IPS-NIHi7 (cell line): ENCODE measurements at regions not wholly inside any gene's neighbourhood (a gene's known extent, or its start where the extent isn't known, plus 50 kb on each side); places are given as distances from the start of the nearest gene placed in this dataset.

Source experiments
- DNase-seq: peaks from one replicate; pipeline ENCODE4 v3.0.0; 2012; ENCODE audit warnings: mixed read lengths; ENCODE audit errors: extremely low spot score

DNA sequence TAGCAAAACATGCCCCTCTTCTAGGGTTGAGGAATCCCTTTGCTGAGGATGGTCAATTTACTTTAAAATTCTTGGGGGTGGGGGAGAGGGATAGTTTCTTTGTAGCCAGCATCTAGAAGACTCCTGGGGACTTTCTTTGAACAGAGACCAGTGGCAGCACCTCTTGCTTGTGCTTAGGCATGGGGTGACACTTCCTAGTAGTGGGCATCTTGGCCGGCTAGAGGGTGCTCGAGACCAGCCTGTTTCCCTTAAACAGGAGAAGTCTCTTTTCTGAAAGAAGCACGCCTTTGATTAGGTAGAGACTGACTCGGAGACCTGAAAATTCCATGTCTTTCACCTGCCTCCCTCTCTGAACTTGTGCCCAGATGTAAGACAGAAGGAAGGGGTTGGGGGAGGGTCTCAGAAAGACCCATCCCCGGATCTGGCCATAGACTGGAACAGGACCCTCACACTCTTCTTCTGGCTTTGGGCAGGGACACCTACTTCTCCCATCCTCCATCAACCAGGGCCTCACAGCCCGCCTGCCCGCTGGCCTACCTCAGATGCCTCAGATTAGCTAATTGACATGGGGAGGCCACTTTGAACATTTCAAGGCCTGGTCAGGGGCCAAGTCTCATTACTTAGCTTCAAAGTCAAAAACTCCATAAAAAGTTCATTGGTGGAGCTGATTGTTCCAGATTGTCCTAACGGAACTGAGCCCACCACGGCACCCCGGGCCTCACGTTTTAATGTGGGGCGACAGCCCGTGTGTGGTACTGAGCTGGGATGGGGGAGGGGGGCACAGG, 172.2 kb downstream of the CDC5L start:
- DNase-seq = no peak

DNA sequence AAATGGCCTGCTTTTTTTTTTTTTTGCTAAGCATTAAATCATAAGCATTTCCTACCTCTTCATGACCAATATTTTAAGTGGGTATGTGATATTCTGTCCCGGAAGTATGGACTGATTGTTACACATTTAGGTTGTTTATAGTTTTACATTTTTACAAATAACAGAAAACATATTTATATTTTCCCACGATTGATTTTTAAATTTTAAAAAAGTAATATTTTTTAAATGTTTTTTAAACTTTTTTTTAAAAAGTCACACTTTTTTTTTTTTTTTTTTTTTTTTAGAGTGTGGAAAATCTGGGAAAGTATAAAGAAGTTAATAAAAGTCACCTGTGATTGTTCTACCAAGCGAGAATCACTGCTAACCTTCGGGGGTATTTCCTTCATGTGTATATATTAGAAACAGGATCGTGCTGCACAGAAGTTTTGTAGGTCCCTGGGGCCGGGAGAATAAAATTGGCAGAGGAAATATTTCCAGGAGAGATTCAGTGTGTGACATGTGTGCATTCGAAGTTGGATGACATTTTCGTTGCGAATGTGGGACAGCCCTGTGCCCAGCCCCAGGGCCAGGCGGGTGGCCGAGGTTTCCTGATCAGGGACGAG, 173.1 kb downstream of the CDC5L start:
- no peak for DNase-seq

DNA sequence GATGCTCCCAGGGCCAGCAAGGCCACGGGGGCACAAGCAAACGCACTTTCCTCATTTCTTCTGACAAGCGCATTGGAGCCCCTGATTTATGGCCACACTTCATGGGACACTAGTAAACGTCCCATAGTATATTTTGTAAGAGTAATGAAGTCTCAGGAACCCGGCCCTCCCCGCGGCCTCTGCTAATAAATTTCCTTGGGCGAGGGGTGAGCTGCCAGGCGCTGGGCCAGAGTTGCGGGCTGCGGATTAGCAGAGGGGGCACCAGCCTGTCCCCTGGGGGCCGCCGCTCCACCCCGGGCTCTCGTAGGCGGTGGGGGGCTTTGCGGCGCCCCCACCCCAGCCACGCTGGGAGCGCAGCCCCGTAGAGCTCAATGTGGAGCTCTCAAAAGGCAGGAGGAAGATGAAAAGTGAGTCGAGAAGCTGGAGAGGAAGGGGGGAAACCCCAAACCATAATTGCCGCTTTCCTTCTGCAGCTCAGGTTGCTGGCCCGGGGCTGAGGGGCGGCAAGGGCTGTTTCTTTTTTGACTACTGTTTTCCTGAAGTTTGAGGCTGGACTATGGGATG, 173.6 kb downstream of the CDC5L start:
- no peak for DNase-seq

DNA sequence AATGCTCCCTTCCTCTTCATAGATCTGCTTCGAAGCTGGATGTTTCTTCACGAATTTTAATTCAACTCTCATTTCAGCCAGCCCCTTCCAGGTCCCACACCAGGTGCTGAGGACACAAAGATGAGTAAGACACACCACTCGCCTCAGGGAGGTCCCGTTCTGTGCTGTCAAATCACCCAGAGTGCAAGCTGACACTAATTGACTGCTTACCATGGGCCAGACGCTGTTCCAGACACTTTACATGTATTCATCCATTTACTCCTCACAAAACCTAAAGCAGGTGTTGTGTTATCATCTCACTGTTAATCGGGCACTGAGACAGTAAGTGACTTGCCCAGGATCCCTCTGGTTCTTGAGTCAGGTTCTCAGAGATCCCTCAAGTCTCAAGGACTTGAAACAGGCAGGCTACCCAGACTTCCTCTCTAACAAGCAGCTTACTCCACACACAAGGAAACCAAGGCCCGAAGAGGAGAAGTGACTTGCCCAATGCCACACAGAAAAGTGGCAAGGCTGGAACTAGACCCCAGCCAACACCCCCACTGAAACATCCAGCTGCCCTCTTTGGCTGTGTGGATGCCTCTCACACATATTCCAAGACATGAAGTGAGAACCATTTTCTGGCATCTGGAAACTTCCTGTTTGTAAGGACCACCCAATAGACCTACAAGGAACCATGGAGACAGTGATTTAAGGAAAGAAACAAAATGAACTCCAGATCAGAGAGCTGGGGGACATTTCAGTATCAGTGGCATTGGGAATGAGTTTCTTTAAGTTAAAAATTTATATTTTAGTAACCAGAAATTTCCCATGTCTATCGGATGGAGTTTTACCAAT, 174.5 kb downstream of the CDC5L start:
- no peak for DNase-seq

DNA sequence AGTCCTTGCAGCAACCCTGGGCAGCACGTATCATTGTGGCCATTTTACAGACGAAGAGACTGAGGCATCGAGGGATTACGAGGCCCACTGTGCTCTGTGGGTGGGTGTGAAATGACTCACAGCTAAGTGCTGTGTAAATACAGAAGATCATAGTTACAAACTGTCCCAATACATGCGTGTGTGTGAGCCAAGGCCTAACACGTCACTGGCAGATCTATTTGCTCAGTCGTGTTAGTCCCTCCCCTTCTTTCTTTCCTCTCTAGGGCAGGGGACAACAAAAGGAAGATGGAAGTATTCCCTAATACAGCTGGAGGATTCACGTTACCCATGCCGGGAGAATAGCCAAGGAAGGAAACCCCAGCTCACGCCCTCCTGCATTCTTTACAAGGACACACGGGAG, 175.9 kb downstream of the CDC5L start:
- no peak for DNase-seq

DNA sequence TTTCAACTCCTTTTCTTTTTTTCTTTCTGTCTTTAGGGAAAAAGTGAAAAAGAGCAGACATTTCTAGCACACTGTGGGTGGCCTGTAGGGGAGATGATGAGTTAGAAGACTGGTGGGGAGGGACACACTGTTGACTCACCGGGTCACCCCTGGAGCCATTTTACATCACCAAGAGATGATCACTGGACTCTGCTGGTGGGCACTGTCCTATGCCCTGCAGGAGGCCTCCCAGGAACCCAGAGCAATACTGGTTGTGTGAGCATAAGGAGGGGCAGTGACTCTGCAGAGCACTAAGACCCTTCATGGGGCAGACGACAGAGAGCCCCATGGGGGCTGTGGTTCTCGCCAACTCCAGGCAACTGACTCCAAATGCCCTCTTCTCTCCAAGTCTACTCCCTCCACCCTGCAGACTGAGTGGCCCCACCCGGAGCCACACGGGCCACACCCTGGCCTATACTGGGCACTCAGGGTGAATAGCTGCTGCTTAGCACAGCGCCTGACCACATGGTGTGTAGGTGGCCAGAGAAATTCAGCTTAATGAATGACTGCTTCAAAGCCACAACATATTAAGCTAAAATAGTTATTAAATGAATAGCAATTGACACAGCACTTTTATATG, 177.5 kb downstream of the CDC5L start:
- DNase-seq = no peak

DNA sequence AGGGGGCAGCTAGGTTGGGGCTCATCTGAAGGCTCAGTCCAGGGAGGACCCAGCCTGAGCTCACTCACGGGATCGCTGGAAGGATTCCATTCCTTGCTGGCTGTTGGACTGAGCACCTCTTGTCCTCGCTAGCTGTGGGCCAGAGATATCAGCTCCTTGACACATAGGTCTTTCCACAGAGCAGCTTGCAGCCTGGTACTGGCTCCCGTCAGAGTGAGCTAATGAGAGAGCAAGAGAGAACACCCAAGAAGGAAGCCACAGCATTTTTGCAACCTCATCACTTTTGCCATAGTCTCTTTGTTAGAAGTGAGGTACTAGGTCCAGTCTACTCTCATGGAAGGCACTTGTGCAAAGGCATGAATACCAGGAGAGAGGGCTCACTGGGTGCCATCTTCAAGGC, 179.9 kb downstream of the CDC5L start:
- DNase-seq = no peak

DNA sequence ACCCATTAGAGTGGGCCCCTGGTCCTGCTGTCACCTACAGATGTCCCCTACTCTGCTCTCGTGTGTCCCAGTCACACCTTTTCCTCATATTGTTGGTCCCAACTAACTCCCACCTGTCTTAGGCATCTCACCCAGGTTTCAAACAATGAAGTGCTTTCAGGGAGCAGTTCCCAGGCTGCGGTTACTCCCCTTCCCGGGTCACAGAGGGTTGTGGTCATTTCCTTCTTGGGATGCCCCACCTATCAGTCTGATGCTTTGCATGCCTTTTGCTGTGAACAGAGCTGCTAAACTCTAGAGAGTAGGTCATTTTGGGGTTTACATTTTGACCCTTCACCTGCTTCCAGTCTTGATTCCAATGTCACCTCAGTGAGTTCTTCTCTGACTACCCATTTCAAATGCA, 181.6 kb downstream of the CDC5L start:
- DNase-seq = no peak

DNA sequence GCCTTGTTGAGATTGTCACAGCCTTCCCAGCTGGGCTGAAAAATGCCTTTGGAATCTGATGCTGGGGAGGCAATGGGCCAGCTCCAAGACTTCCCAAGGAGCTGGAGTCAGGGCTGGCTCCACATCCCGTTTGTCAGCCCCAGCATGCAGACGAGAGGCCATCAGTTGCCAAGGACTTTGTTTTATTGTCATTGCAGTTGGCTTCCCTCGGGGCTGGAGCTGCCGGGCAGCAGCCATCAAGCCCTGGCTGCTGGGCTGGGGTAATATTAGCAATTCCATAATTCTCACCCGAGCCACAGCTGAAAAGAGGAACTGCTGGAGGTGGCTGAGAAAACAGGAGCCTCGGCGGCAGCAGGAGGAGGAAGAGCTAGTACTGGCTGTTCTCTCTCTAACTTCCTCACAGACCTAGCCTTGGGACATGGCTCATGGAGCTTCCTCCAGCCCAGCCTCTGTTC, 182.5 kb downstream of the CDC5L start:
- DNase-seq = peak; percentile 37

DNA sequence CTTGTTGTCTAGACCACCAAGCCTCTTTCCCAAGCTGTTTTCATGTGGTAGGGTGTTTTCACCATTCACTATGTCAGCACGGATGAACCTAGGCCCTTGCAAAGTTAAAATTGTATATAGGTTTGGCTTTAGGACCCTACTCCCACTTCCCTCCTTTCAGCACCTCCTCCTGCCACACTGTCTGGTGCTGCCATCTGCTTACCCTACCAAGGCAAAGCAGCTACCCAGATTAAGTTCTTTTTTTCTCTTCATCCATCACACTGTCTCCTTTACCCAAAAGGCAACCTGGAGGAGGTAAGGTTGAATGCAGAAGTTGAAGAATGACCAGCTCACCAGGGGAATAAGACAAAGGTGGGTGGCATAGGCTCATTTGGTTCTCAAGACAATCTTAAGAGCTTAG, 184.0 kb downstream of the CDC5L start:
- no peak for DNase-seq

DNA sequence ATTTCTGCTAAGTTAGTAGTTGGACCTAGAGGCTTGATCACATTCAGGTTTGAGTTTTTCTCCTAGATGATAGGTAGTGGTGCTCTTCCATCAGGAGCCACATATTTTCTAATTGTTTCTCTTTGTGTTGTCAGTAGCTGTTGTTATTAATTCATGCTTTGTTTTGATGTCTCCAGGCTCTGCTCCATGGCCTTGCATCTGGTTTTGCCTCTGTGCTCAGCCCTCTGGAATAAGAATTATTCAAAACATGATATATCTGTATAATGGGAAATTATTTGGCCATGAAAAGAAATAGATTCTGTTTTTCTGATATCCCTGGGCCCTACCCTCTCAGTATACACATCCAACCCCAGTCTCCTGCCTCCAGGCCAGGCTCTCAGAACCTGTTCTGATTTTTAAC, 184.8 kb downstream of the CDC5L start:
- DNase-seq = no peak

DNA sequence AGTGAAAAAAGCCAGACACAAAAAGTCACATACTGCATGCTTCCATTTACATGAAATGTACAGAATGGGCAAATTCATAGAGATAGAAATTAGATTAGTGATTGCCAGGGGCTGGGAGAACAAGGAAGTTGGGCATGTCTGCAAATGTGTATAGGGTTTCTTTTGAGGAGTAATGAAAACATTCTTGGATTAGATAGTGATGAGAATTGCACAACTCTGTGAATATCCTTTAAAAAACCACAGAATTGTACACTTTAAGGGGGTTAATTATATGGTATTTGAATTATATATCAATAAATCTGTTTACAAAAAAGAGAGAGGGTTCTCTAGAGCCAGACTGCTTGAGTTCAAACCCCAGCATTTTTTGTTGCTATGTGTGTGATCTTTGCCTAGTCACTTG, 188.1 kb downstream of the CDC5L start:
- DNase-seq = no peak

DNA sequence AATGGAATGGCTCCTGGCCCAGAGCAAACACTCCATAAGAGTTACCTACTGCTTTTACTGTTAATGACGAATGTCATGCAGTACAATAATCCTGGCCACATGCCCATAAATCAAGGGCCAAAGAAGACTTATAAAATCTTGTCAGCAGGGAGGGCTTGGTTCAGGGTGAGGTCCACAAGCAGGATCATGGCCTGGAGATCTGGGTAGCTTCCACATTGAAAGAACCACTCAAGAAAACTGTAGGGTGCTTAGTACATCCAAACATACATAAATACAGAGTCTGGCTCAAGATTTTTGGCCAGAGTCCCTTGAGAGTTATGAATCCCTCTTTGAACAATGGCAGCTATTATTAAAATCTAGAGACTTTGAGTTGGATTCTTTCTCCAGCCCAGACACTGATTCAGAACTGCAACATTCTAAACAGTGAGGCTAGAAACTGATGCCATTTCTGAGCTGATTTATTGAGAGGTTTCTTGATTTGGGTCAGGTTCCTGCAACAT, 188.7 kb downstream of the CDC5L start:
- no peak for DNase-seq

DNA sequence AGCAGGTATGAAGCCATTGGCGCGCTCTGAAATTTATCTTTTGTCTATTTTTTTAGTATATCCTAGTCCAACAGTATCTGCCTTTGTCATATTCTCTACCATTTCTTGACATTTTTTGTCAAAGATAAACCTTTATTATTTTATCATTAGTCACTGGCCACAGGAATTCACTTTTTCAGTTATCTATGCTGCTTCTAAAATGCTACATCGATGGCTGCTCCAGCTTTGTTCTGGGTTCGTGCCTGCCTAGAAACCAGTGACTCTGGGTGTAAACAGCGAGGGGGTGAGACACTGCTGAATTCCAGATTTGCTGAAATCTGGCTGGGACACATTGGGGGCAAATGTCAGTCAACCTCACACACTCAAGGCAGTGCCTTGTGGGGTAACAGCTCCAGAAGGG, 193.4 kb downstream of the CDC5L start:
- DNase-seq = no peak

DNA sequence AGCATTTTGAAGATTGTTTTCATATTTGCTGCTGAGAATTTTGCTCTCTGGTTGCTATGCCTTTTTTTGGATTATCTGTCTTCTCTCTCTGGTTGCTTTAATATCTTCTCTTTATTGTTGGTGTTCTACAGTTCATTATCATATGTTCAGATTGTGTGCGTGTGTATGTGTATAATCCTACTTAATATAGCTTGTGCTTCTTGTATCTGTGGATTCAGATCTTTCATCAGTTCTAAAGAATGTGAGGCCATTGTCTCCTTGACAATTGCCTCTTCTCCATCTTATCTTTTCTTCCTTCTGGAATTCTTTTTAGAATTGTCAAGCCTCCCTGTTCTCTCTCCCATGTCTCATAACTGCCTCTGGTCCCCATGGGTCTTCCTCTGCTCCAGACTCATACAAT, 195.4 kb downstream of the CDC5L start:
- DNase-seq = no peak

DNA sequence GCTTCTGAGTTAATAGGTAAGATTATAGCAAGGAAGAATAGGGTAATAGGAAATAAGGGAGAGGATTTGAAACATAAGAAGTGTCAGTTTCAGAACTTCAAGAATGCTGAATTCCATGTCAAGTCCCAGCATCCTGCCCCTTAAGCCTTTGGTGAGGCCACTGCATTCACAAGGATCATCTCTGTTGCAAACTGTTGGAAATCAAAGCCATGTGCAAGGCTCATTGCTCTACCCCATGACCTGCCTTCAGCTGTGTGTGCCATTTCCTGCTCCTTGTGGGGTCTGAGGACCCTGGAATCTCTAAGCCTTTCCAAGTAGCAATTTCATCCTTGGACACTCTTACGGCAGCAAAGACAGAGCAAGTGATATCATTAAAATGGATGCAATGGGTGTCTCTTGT, 203.0 kb downstream of the CDC5L start:
- DNase-seq = no peak

DNA sequence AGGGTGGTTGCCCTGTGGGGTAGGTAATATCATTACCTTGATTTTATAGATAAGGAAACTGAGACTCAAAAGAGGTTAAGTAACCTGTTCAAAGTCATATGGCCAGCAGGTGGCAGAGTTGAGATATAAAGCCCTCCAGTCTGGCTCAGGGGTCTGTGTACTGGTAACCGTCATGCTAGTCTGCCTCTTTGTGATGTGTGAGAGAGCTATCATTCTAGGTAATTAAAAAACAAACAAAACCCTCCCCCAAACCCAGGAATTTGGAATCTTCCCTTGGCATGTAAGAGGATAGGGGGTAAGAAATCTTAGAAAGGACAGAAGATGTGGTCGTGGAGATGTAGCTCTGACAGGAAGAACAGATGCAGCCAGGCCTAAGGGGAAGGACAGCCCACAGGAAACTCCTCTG, 206.0 kb downstream of the CDC5L start:
- peak; percentile 88 for DNase-seq

DNA sequence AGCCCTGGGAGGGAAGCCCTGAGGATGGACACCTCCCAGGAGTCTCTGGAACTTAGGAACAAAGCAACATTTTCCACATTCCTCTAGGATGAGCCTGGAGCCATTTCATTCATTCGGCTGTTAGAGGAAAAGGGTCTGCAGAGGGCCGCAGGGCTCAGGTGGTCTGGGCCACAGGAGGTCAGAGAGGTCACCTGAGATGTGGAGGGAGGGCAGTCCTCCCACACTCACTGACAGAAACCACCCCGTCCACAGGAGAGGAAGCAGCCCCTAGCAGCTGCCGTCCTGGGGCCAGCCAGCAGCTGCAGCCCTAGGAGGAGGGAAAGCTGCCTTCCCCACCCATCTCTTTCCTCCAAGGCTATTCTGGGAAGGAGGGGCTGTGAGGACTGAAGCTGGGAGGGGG, 207.0 kb downstream of the CDC5L start:
- DNase-seq = peak; percentile 58

DNA sequence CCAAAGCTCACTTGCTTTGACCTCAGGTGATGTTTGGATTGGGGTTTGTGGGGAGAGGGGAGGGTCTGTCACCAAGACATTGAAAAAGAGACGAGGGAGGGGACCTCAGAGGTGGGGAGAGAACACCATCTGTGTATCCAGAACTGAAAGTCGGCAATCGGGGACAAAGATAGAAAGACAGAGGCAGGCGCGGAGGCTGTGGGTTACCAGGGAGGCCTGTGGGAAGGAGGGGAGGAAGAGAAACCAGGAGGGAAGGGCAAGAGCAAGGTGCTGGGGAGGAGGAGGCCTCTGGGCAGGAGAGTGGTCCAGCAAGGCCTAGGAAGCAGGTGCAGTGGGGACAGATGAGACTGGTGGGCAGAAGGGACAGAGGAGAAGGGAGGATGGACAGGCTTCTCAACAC, 211.2 kb downstream of the CDC5L start:
- no peak for DNase-seq

DNA sequence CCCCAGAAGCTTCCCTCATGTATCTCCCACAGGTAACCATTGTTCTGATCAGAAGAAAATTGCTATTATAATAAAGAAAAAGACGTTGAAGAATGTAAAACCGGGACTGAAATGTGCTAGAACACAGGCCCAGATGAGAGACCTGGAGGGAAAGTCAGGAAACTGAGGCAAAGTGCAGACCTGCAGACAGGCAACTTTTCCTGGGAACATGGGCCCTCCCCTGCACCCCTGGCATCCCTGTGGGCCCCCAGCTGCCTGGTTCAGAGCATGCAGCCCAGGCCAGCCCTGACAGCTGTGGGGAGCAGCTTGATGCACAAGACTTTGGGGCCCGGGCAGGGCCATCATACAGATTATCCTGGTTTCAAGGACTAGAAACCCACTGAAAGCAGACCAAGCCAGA, 212.2 kb downstream of the CDC5L start:
- no peak for DNase-seq

DNA sequence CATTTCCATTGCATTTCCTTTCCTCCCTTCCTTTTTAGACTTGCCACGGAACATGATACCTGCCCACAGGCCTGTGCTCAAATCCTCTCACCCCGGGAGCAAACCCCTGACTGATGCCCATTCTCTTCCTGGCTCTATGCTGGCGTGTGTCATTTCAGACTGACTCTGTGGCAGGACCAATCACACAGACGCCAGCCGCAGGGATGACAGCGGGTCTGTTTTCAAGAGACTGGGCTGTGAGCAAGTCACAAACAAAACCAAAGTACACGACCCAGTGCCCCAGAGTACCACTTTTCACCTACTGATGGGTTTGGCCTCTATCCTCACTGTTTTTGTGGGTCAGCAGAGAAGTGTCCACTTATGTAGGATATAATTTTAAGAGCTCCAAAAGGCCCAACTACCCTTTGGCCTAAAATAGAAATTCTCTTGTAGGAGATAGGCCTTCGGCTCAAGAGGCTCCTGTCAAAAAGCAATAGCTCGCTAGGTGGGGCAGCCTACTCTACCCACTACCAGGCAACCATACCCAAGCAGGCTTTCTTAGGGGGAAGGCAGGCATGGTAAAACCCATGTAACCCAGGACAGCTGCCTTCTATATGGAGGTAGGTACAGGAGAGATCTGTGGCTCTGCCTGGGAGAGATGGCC, 215.7 kb downstream of the CDC5L start:
- DNase-seq = no peak
